Peyer's patch (tissue), 4 donors: ENCODE measurements at regions not wholly inside any gene's neighbourhood (a gene's known extent, or its start where the extent isn't known, plus 50 kb on each side); places are given as distances from the start of the nearest gene placed in this dataset.

Experiments used
- CTCF ChIP-seq, 6 experiments: fragments of 450-650 bp in 4 of 6; fragments of 200-600 bp in 2 of 6; sonication (generic) in 1 of 6; IDR thresholded peaks; one replicate each; pipeline ENCODE4 v1.5.1; 2017 to 2019; ENCODE audit warnings: antibody characterized with exemption in 6 of 6, mild to moderate bottlenecking in 3 of 6, moderate library complexity in 1 of 6
- POLR2A ChIP-seq, 2 donors: fragments of 450-650 bp; IDR thresholded peaks; one replicate each; pipeline ENCODE4 v1.5.1; 2017; ENCODE audit warnings: antibody characterized with exemption in 2 of 2, mild to moderate bottlenecking in 2 of 2, moderate library complexity in 2 of 2

GRCh38 chr14:71373773-71374172, 466.5 kb downstream of the PCNX1 start:
- no peak for TF ChIP-seq CTCF (IDR thresholded peaks at IDR 0.05)
- no peak for TF ChIP-seq POLR2A (IDR thresholded peaks at IDR 0.05)
